Neural progenitor cell (in vitro differentiated cells): ENCODE measurements at regions not wholly inside any gene's neighbourhood (a gene's known extent, or its start where the extent isn't known, plus 50 kb on each side); places are given as distances from the start of the nearest gene placed in this dataset.
"Not testable (repeated sequence)": the region's sequence is repeated elsewhere in the genome, so short reads cannot be mapped to it uniquely, and the experiment has no call there.

Experiments used
- DNase-seq: peaks from one replicate; pipeline ENCODE4 v3.0.0-alpha.2; 2016; ENCODE audit warnings: low spot score
- H2AFZ ChIP-seq: fragments of 200-600 bp; sonication (generic); replicated peaks from 2 replicates; pipeline ENCODE4 v1.6.1; 2016; ENCODE audit warnings: antibody characterized with exemption
- H3F3A ChIP-seq: fragments of 200-600 bp; sonication (generic); 2 replicates; pipeline ENCODE4 v1.6.1; 2016; ENCODE audit warnings: antibody characterized with exemption, low read depth
- H3K27ac ChIP-seq: fragments of 200-600 bp; sonication (generic); 2 replicates; pipeline ENCODE4 v1.5.1; 2016; ENCODE audit warnings: mild to moderate bottlenecking
- H3K27me3 ChIP-seq: fragments of 200-600 bp; sonication (generic); 2 replicates; pipeline ENCODE4 v1.6.1; 2016; ENCODE audit warnings: mild to moderate bottlenecking, moderate library complexity
- H3K36me3 ChIP-seq: fragments of 200-600 bp; sonication (generic); 2 replicates; pipeline ENCODE4 v1.5.1; 2016
- H3K4me1 ChIP-seq: fragments of 200-600 bp; sonication (generic); 2 replicates; pipeline ENCODE4 v1.6.1; 2016; ENCODE audit warnings: mixed run types
- H3K4me2 ChIP-seq: fragments of 200-600 bp; sonication (generic); 2 replicates; pipeline ENCODE4 v1.6.1; 2016
- H3K4me3 ChIP-seq: fragments of 200-600 bp; sonication (generic); 2 replicates; pipeline ENCODE4 v1.5.1; 2016
- H3K79me2 ChIP-seq: fragments of 200-600 bp; sonication (generic); 2 replicates; pipeline ENCODE4 v1.6.1; 2016; ENCODE audit warnings: low read depth
- H3K9ac ChIP-seq: fragments of 200-600 bp; sonication (generic); 2 replicates; pipeline ENCODE4 v1.6.1; 2016
- H3K9me3 ChIP-seq: fragments of 200-600 bp; sonication (generic); 2 replicates; pipeline ENCODE4 v1.5.1; 2016; ENCODE audit warnings: low read depth
- H4K20me1 ChIP-seq: fragments of 200-600 bp; sonication (generic); 2 replicates; pipeline ENCODE4 v1.6.1; 2016; ENCODE audit warnings: low read depth
- H3K27ac Mint-ChIP-seq: 3 replicates; pipeline ENCODE4 v1.8.0; 2021; ENCODE audit warnings: mixed read lengths
- H3K27me3 Mint-ChIP-seq: 2 replicates; pipeline ENCODE4 v1.8.0; 2022; ENCODE audit warnings: low read depth, mild to moderate bottlenecking, inconsistent platforms, moderate library complexity, mixed read lengths; ENCODE audit not compliant: insufficient read depth
- H3K36me3 Mint-ChIP-seq: 3 replicates; pipeline ENCODE4 v1.8.0; 2021; ENCODE audit warnings: mixed read lengths
- H3K4me1 Mint-ChIP-seq: 3 replicates; pipeline ENCODE4 v1.8.0; 2021; ENCODE audit warnings: mixed read lengths
- H3K4me3 Mint-ChIP-seq: 3 replicates; pipeline ENCODE4 v1.8.0; 2021; ENCODE audit warnings: mild to moderate bottlenecking, moderate library complexity, mixed read lengths
- H3K9me3 Mint-ChIP-seq: 3 replicates; pipeline ENCODE4 v1.8.0; 2020; ENCODE audit warnings: mixed read lengths
- CTCF ChIP-seq: fragments of 200-600 bp; sonication (generic); IDR thresholded peaks from 2 replicates; pipeline ENCODE4 v1.5.1; 2017; ENCODE audit warnings: antibody characterized with exemption, mild to moderate bottlenecking
- EZH2 ChIP-seq: fragments of 200-600 bp; sonication (generic); IDR thresholded peaks from 2 replicates; pipeline ENCODE4 v1.6.1; 2017; ENCODE audit warnings: antibody characterized with exemption, mild to moderate bottlenecking, moderate library complexity
- EZH2phosphoT487 ChIP-seq: fragments of 200-600 bp; sonication (generic); IDR thresholded peaks from 2 replicates; pipeline ENCODE4 v1.6.1; 2017; ENCODE audit warnings: antibody characterized with exemption

- Mint-ChIP-seq H3K27ac (no peak overlapping the region), H3K4me1 (no peaks in the 10 kb centered on the region), H3K9me3 (peaks cover 3% of the 10 kb centered on the region), H3K36me3 (no peaks in the 10 kb centered on the region), H3K27me3 (peaks cover 2% of the 10 kb centered on the region), H3K4me3 (no peak overlapping the region)
- no peaks in the 10 kb centered on the region for H3F3A ChIP-seq
- no peak for DNase-seq
- no peak overlapping the region for H2AFZ ChIP-seq
- no peak overlapping the region for H3K9ac ChIP-seq
- H3K27me3 ChIP-seq = no peaks in the 10 kb centered on the region
- no peak overlapping the region for H3K27ac ChIP-seq
- no peaks in the 10 kb centered on the region for H3K36me3 ChIP-seq
- H3K79me2 ChIP-seq = no peaks in the 10 kb centered on the region
- no peaks in the 10 kb centered on the region for H3K9me3 ChIP-seq
- no peaks in the 10 kb centered on the region for H3K4me1 ChIP-seq
- H3K4me3 ChIP-seq = no peak overlapping the region
- TF ChIP-seq EZH2 (no peak), EZH2phosphoT487 (no peak), CTCF (no peak)
- no peak overlapping the region for H3K4me2 ChIP-seq
- H4K20me1 ChIP-seq = no peaks in the 10 kb centered on the region
Observed at GRCh38 chrX:95754411-95754810, 930.2 kb upstream of the DIAPH2 start.

- Histone ChIP-seq H2AFZ (no peak overlapping the region), H3K4me3 (no peak overlapping the region), H4K20me1 (no peaks in the 10 kb centered on the region), H3K4me2 (no peak overlapping the region), H3K4me1 (peaks cover 1% of the 10 kb centered on the region), H3F3A (peaks cover under 1% of the 10 kb centered on the region), H3K27ac (no peak overlapping the region), H3K36me3 (no peaks in the 10 kb centered on the region), H3K79me2 (no peaks in the 10 kb centered on the region), H3K27me3 (no peaks in the 10 kb centered on the region), H3K9ac (no peak overlapping the region), H3K9me3 (no peaks in the 10 kb centered on the region)
- H3K4me1 Mint-ChIP-seq = peaks cover 9% of the 10 kb centered on the region
- H3K27me3 Mint-ChIP-seq = no peaks in the 10 kb centered on the region
- no peaks in the 10 kb centered on the region for H3K9me3 Mint-ChIP-seq
- no peak overlapping the region for H3K27ac Mint-ChIP-seq
- no peak overlapping the region for H3K4me3 Mint-ChIP-seq
- no peak for DNase-seq
- TF ChIP-seq EZH2phosphoT487 = no peak
- no peaks in the 10 kb centered on the region for H3K36me3 Mint-ChIP-seq
Observed at GRCh38 chrX:95760356-95760755, 924.3 kb upstream of the DIAPH2 start.

- H3K27ac ChIP-seq = no peak overlapping the region
- H3K79me2 ChIP-seq = no peaks in the 10 kb centered on the region
- Mint-ChIP-seq H3K36me3 (no peaks in the 10 kb centered on the region), H3K27ac (peak overlapping the region; percentile 89), H3K4me3 (no peak overlapping the region), H3K27me3 (no peaks in the 10 kb centered on the region), H3K9me3 (no peaks in the 10 kb centered on the region), H3K4me1 (peaks cover 13% of the 10 kb centered on the region)
- no peaks in the 10 kb centered on the region for H4K20me1 ChIP-seq
- TF ChIP-seq EZH2phosphoT487 (no peak), CTCF (peak; percentile 60), EZH2 (no peak)
- H3K4me2 ChIP-seq = no peak overlapping the region
- H3K9me3 ChIP-seq = no peaks in the 10 kb centered on the region
- H3K4me3 ChIP-seq = no peak overlapping the region
- H3K4me1 ChIP-seq = peaks cover 14% of the 10 kb centered on the region
- H3K27me3 ChIP-seq = no peaks in the 10 kb centered on the region
- no peak overlapping the region for H3K9ac ChIP-seq
- peaks cover 5% of the 10 kb centered on the region for H3F3A ChIP-seq
- no peak overlapping the region for H2AFZ ChIP-seq
- DNase-seq = peak; percentile 44
- H3K36me3 ChIP-seq = no peaks in the 10 kb centered on the region
Observed at GRCh38 chrX:95762716-95763115, 921.9 kb upstream of the DIAPH2 start.

GRCh38 chrX:95764972-95765451 lies 919.6 kb upstream of the DIAPH2 start:
- peak overlapping the region; percentile 34 for H3K27ac ChIP-seq
- no peak overlapping the region for H2AFZ ChIP-seq
- no peaks in the 10 kb centered on the region for H3K36me3 Mint-ChIP-seq
- peak; percentile 76 for DNase-seq
- no peak overlapping the region for H3K9ac ChIP-seq
- H3K27ac Mint-ChIP-seq = no peak overlapping the region
- peak overlapping the region; percentile 28 for H3K4me3 ChIP-seq
- no peaks in the 10 kb centered on the region for H3K27me3 ChIP-seq
- H3K4me1 ChIP-seq = peaks cover 14% of the 10 kb centered on the region
- no peaks in the 10 kb centered on the region for H3K9me3 ChIP-seq
- no peak overlapping the region for H3K4me3 Mint-ChIP-seq
- H3K4me2 ChIP-seq = peak overlapping the region; percentile 74
- H3K27me3 Mint-ChIP-seq = peaks cover 2% of the 10 kb centered on the region
- H3K36me3 ChIP-seq = no peaks in the 10 kb centered on the region
- peaks cover 13% of the 10 kb centered on the region for H3K4me1 Mint-ChIP-seq
- H4K20me1 ChIP-seq = no peaks in the 10 kb centered on the region
- no peak for TF ChIP-seq EZH2
- peak; percentile 81 for TF ChIP-seq CTCF
- no peaks in the 10 kb centered on the region for H3K79me2 ChIP-seq
- peaks cover 5% of the 10 kb centered on the region for H3F3A ChIP-seq
- H3K9me3 Mint-ChIP-seq = no peaks in the 10 kb centered on the region

- H3K4me1 ChIP-seq, H3K79me2 ChIP-seq, H3K27ac Mint-ChIP-seq, H4K20me1 ChIP-seq, H3K9me3 Mint-ChIP-seq, H3K36me3 ChIP-seq, H3K27me3 ChIP-seq, H3K36me3 Mint-ChIP-seq, H3K4me2 ChIP-seq, H2AFZ ChIP-seq, H3K4me1 Mint-ChIP-seq, H3K9me3 ChIP-seq, H3K9ac ChIP-seq, H3K27ac ChIP-seq, H3K4me3 Mint-ChIP-seq, DNase-seq, H3K4me3 ChIP-seq, H3K27me3 Mint-ChIP-seq, H3F3A ChIP-seq: not testable (repeated sequence)
Observed at GRCh38 chrX:95771198-95771597, 913.4 kb upstream of the DIAPH2 start.
